HG03039 (cell line): ENCODE measurements at regions not wholly inside any gene's neighbourhood (a gene's known extent, or its start where the extent isn't known, plus 50 kb on each side); places are given as distances from the start of the nearest gene placed in this dataset.
"Not testable (repeated sequence)": the region's sequence is repeated elsewhere in the genome, so short reads cannot be mapped to it uniquely, and the experiment has no call there.

Source experiments
- ATAC-seq: cut with Tn5 transposase; IDR thresholded peaks from one replicate; pipeline ENCODE4 v1.9.1; 2021; ENCODE audit warnings: mild to moderate bottlenecking, moderate library complexity; ENCODE audit not compliant: unreplicated experiment

- no peak for ATAC-seq
Measured at GRCh38 chr4:20196476-20196875, 55.2 kb upstream of the SLIT2 start.

GRCh38 chr4:20195071-20195885 lies 56.4 kb upstream of the SLIT2 start:
- no peak for ATAC-seq

- ATAC-seq = no peak
Measured at GRCh38 chr4:20194123-20195013, 57.3 kb upstream of the SLIT2 start.

- ATAC-seq = no peak
Measured at GRCh38 chr4:20193141-20193936, 58.4 kb upstream of the SLIT2 start.

GRCh38 chr4:20192736-20193135 lies 59.0 kb upstream of the SLIT2 start:
- no peak for ATAC-seq

DNA sequence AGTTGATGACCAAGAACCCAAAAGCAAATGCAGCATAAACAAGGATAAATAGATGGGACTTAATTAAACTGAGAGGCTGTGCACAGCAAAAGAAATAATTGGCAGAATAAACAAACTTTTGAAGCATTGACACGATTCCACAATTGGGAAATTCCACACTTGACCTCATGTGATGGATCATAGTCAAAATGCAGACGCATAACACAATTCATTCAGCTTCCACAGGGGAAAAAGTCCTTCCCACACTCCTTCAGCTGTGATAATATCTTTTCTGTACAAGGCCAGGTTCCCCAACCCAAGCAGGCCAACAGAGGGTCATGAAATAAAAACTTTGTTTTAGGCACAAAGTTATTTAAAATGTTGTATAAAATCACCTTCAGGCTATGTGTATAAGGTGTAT lies 66.6 kb upstream of the SLIT2 start:
- no peak for ATAC-seq

GRCh38 chr4:20183131-20183530 lies 68.6 kb upstream of the SLIT2 start:
- ATAC-seq = not testable (repeated sequence)

DNA sequence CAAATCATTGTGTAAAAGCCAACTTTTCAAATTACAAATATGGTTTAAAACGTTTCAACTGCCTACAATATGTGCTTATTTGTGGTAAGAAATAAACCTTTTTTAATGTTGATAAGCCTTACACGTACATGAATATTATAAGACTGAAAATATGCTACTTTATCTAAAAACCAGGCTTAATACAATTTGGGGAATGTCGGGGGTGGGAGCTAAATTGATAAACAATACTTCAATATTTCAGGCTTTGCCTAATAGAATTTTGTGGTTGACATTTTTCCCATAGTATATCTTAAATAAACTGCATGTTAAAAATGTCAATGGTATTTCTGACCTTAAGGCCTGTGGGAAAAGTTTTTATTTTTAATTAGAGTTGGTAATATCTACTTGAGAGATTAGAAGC lies 69.8 kb upstream of the SLIT2 start:
- ATAC-seq = no peak

DNA sequence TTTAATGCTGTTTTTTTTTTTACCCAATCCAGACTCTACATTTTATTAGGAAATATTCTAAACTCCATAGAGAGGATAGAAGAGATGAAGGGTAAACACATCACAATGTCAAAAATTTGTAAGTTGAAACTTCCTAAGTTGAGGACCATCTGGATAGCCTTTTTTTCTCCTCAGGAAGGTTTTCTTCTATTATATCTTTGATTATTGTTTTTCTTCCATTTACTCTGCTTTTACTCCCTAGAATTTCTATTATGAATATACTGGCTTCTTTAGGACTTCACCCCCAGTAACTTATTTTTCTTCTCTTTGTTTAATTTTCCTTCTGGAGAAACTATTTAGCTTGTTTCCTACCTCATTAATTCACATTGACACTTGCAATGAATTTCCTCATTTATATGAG lies 71.2 kb upstream of the SLIT2 start:
- no peak for ATAC-seq

- ATAC-seq = no peak
Measured at GRCh38 chr4:20178902-20179576, 72.7 kb upstream of the SLIT2 start.

- ATAC-seq = no peak
Measured at GRCh38 chr4:20176881-20177280, 74.8 kb upstream of the SLIT2 start.

GRCh38 chr4:20172070-20172760 lies 79.5 kb upstream of the SLIT2 start:
- ATAC-seq = no peak

DNA sequence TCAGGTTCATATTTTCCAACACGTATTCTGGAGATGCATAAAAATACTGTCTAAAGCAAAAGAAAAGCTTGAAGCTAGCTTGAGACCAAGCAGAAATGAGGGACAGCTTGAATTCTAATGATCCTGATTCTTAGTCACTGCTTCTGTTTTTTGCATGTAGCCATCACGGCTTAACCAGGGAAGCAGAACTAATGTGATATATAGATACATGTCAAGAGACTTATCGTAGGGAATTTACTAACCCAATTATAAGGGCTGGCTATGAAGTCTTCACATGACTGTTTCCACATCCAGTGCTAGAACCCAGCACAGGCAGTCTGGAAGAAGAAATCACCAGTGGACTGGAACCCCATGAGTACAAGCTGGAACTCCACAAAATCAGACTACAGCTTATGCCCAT lies 85.2 kb upstream of the SLIT2 start:
- ATAC-seq = no peak

DNA sequence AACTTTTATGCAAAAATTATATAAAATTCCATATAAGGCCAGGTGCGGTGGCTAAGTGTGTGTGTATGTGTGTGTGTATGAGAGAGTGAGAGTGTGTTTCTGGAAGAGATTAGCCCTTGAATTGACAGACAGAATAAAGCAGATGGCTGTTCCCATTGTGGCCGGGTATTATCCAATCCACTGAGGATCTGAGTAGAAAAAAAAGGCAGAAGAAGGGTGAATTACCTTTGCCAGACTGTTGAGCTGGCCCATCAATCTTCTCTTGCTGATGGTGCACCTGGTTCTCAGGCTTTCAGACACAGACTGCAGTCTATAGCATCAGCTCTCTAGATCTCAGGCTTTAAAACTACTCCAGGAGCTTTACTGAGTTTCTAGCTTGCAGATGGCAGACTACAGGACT lies 92.2 kb upstream of the SLIT2 start:
- ATAC-seq = no peak

DNA sequence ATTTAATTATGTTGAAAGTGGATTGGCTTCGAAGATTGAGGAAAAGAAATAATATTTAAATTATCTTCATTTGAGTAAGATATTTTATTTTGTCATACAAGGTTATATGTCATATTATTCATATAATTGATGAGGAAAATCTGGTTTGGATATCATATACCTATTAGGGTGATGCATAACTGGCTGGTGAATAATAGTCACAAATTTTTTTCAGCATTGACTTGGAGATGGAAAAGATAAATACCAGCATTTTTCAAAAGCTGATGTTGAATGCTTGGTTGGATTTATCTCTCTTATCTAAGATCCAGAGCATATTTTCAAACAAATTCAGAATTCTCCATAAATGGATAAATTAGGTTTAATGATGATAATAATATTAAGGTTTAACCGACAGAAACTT lies 93.5 kb upstream of the SLIT2 start:
- ATAC-seq = no peak

DNA sequence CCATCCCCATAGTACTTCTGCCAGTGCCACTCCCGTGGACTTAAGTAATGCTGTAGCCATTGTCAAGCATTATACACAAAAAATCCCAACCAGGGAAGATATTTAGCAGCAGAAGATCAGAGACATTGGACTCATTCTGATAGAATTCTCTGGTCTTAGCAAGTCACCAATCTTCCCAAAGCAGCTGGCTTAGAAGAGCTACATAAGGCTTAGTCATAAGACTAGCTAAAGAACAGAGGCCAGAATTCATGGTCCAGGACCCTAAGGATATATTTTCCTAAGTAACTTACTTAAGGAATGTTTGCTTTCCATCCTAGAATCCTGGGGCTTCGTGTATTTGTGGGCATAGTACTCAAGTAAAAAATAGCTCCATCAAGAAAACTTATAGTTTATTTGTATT lies 100.3 kb upstream of the SLIT2 start:
- ATAC-seq = no peak

DNA sequence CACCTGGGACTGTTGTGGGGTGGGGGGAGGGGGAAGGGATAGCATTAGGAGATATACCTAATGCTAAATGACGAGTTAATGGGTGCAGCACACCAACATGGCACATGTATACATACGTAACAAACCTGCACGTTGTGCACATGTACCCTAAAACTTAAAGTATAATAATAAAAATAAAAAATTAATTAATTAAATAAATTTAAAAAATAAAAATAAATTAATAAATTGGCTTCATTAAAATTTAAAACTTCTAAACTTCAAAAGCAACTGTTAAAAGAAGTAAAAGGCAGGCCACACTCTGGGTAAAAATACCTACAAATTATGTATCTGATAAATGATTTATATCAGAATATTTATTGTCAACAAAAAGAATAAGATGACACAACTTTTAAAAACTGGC lies 102.6 kb upstream of the SLIT2 start:
- ATAC-seq = not testable (repeated sequence)

GRCh38 chr4:20137176-20137575 lies 114.5 kb upstream of the SLIT2 start:
- ATAC-seq = no peak

GRCh38 chr4:20127626-20128025 lies 124.1 kb upstream of the SLIT2 start:
- no peak for ATAC-seq

DNA sequence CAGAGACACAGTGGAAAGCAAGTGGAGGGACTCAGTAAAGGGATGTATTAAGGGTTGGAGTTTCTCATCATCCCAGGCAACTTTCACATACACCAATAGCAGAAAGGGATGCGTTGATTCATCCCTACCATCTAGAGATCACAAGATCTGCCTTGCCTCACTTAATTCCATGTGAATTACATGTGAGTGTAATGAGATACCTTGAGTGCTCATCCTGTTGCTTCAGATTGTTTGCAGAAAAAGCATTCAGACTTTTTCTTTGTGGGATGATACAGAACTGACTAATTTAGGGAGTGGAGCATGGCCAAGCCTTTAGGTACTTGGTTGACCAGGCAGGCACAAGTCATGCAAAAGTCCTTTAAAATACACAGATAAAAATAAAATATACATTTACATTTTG lies 124.8 kb upstream of the SLIT2 start:
- no peak for ATAC-seq
